Small intestine (tissue), 7 donors: ENCODE measurements at regions not wholly inside any gene's neighbourhood (a gene's known extent, or its start where the extent isn't known, plus 50 kb on each side); places are given as distances from the start of the nearest gene placed in this dataset.

Experiments used
- DNase-seq, 2 donors: peaks; one replicate each; pipeline versions ENCODE4 v3.0.0 to v3.0.0-alpha.2; 2013
- FAIRE-seq: peaks from 2 replicates; lab custom pipeline; 2012; peaks lifted over from hg19 to GRCh38; lab: Jason Lieb, UNC
- H3K27ac ChIP-seq, 3 donors: one replicate each; pipeline ENCODE4 v1.5.1; 2013; ENCODE audit warnings: low read length in 2 of 3, mild to moderate bottlenecking in 2 of 3, control low read depth in 1 of 3, inconsistent platforms in 1 of 3, low read depth in 1 of 3, moderate library complexity in 1 of 3
- H3K27me3 ChIP-seq, 3 donors: one replicate each; pipeline ENCODE4 v1.6.1; 2013; ENCODE audit warnings: low read length in 3 of 3, inconsistent platforms in 1 of 3; ENCODE audit not compliant: control insufficient read depth in 3 of 3, insufficient read depth in 3 of 3
- H3K36me3 ChIP-seq, 3 donors: one replicate each; pipeline ENCODE4 v1.6.1; 2013; ENCODE audit warnings: low read length in 3 of 3, inconsistent platforms in 1 of 3, low read depth in 1 of 3, mild to moderate bottlenecking in 1 of 3, moderate library complexity in 1 of 3; ENCODE audit not compliant: control insufficient read depth in 3 of 3, insufficient read depth in 2 of 3
- H3K4me1 ChIP-seq, 3 donors: one replicate each; pipeline ENCODE4 v1.6.1; 2013; ENCODE audit warnings: low read length in 2 of 3, inconsistent platforms in 1 of 3, low read depth in 1 of 3, mild to moderate bottlenecking in 1 of 3, moderate library complexity in 1 of 3; ENCODE audit not compliant: control insufficient read depth in 3 of 3, insufficient read depth in 2 of 3
- H3K4me3 ChIP-seq, 3 donors: one replicate each; pipeline ENCODE4 v1.5.1; 2013; ENCODE audit warnings: low read length in 3 of 3, control low read depth in 1 of 3, inconsistent platforms in 1 of 3, low read depth in 1 of 3, mild to moderate bottlenecking in 1 of 3, moderate library complexity in 1 of 3
- H3K9me3 ChIP-seq, 2 donors: one replicate each; pipeline ENCODE4 v1.6.1; 2013; ENCODE audit warnings: low read depth in 1 of 2, low read length in 1 of 2; ENCODE audit not compliant: control insufficient read depth in 2 of 2, insufficient read depth in 1 of 2
- WGBS, 3 donors: extraction: QIAGEN DNeasy Blood & Tissue Kit; methylation state at CpG; one replicate each; pipeline ENCODE4 v1.1.7; 2013; 5-methylcytosine and 5-hydroxymethylcytosine counted together
- donor health status: healthy with polysubstance abuse.
- donor health status: control.
- donor health status: control.
- donor health status: Bipolar disorder and iron deficiency.
- donor health status: healthy.

- H3K27ac ChIP-seq, result no peak overlapping the region
- no peaks in the 10 kb centered on the region for H3K9me3 ChIP-seq
- H3K4me1 ChIP-seq, result no peaks in the 10 kb centered on the region
- no peak overlapping the region for H3K4me3 ChIP-seq
- no peak for DNase-seq
- 87 to 91% (median 90%) methylated on average over 24 of the region's 24 CpGs for WGBS, 3 donors
- no peaks in the 10 kb centered on the region for H3K36me3 ChIP-seq
- H3K27me3 ChIP-seq, result no peaks in the 10 kb centered on the region
- FAIRE-seq, result no peak
These were observed 239.5 kb upstream of the SALL3 start for GRCh38 chr18:78739882-78740677.

DNA sequence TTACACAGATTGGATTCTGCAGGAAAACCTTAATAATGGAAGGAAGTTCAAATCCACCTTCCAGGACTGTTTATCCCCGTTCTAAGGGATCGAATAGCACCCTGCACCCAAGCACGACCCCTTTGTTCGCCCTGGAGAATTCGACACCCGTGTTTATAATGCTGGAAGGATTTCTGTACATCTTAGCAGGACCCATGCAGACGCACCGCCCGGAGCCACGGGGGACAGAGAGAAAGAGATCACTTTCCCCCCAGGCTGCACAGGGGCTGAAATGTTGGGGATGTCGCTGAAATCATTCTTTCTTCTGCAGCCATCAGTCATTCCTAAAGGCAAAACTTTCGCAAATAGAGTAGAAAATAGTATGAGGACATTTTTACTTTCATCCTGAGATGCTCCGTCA, 238.7 kb upstream of the SALL3 start:
- H3K9me3 ChIP-seq, result no peaks in the 10 kb centered on the region
- H3K4me1 ChIP-seq, result no peaks in the 10 kb centered on the region
- H3K27me3 ChIP-seq, result no peaks in the 10 kb centered on the region
- DNase-seq (no peak), FAIRE-seq (no peak)
- WGBS, 3 donors, result 69 to 85% (median 81%) methylated on average over 13 of the region's 13 CpGs
- H3K4me3 ChIP-seq, result no peak overlapping the region
- H3K36me3 ChIP-seq, result no peaks in the 10 kb centered on the region
- H3K27ac ChIP-seq, result no peak overlapping the region

DNA sequence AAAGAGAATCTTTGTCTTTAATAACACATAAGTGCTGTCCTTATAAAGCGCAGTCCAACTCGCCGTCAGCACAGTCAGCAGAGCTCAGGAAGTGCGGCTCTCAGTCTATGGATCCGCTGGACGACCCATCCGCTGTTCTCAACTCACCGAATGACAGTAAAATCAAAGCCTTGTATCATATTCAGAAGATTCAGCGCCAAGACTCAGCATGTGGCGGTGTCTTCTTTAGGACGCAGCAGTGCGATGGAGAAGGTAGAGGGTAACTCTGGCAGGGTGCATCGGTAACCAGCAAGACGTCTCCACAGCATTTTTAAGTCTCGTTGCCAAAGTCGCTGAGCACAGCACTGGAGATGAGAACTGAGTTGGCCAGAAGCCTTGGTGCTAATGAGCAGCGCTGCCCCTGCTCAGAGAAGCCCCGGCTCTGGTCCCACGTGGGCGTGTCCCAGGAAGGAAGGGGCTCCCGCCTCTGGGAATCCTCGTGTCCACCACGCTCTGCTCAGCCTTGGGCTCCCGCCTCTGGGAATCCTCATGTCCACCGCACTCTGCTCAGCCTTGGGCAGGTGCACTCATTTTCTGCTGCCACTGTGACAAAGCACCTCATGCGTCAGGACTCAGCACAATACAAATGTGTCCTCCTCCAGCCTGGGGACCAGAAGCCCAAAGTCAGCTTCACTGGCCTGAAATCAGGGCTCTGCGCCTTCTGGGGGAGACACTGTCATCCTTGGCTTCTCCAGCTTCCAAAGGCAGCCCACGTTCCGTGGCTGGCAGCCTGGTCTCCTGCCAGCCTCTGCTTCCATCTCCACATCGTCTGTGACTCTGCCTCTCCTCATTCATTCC, 238.0 kb upstream of the SALL3 start:
- Histone ChIP-seq H3K27ac (no peak overlapping the region), H3K4me3 (no peak overlapping the region), H3K9me3 (no peaks in the 10 kb centered on the region), H3K36me3 (no peaks in the 10 kb centered on the region), H3K27me3 (no peaks in the 10 kb centered on the region), H3K4me1 (no peaks in the 10 kb centered on the region)
- DNase-seq (no peak), FAIRE-seq (no peak)
- WGBS, 3 donors, result 84 to 87% (median 87%) methylated on average over 30 of the region's 30 CpGs

DNA sequence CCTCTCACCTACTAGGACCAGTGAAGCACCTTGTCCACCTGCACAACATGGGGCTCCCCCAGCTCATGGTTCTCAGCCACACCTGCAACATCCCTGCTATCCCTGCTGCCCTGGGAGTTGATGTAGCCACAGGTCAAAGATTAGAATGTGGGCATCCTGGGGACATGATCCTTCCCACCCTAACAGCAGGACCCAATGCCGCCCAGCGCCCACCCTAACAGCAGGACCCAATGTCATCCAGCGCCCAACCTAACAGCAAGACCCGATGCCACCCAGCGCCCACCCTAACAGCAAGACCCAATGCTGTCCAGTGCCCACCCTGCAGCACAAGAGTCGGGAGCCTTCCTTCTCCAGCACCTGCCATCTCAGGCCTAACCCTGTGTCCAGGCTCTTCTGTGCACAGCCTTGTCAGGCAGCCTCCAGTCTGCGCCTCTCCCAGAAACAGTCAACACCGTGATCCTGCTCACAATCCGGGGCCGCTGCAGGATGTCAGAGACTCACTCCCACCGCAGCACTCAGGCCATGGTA, 237.3 kb upstream of the SALL3 start:
- Histone ChIP-seq H3K9me3 (no peaks in the 10 kb centered on the region), H3K4me1 (no peaks in the 10 kb centered on the region), H3K36me3 (no peaks in the 10 kb centered on the region), H3K4me3 (no peak overlapping the region), H3K27ac (no peak overlapping the region), H3K27me3 (no peaks in the 10 kb centered on the region)
- FAIRE-seq (no peak), DNase-seq (no peak)
- WGBS, 3 donors, result 82 to 88% (median 85%) methylated on average over 11 of the region's 11 CpGs

GRCh38 chr18:78743078-78743477, 236.5 kb upstream of the SALL3 start:
- FAIRE-seq, result no peak
- DNase-seq, result no peak
- Histone ChIP-seq H3K4me1 (no peaks in the 10 kb centered on the region), H3K4me3 (no peak overlapping the region), H3K27ac (no peak overlapping the region), H3K9me3 (no peaks in the 10 kb centered on the region), H3K27me3 (no peaks in the 10 kb centered on the region), H3K36me3 (no peaks in the 10 kb centered on the region)
- 77 to 83% (median 78%) methylated on average over 9 of the region's 9 CpGs for WGBS, 3 donors

DNA sequence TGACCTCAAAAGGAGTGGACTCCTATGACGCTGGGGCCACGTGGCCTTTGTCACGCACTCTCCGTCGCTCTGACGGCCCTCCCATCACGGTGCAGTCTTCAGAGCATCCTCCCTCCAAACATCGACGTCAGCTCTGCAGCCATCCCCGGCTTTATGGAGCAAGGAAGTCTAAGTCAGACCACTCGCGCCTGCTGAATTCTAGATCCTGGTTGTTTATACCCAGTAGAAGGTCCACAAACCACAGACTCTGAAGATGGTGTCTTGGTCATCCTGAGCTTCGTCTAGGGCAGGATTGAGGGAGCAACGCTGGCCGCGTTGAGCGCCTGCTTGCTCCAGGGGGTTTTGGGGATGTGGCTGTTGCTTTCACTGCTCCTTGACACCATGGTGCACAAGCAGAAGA, 228.0 kb upstream of the SALL3 start:
- DNase-seq (no peak), FAIRE-seq (no peak)
- H3K36me3 ChIP-seq, result no peaks in the 10 kb centered on the region
- WGBS, 3 donors, result 88 to 90% (median 89%) methylated on average over 17 of the region's 17 CpGs
- H3K4me1 ChIP-seq, result no peaks in the 10 kb centered on the region
- no peaks in the 10 kb centered on the region for H3K27me3 ChIP-seq
- no peak overlapping the region for H3K4me3 ChIP-seq
- no peak overlapping the region for H3K27ac ChIP-seq
- peaks cover 0 to 3% of the 10 kb centered on the region in 2 donors for H3K9me3 ChIP-seq

GRCh38 chr18:78753240-78753639, 226.4 kb upstream of the SALL3 start:
- DNase-seq (no peak), FAIRE-seq (no peak)
- Histone ChIP-seq H3K4me1 (no peaks in the 10 kb centered on the region), H3K27me3 (no peaks in the 10 kb centered on the region), H3K36me3 (no peaks in the 10 kb centered on the region), H3K27ac (no peak overlapping the region), H3K4me3 (no peak overlapping the region), H3K9me3 (peaks cover 0 to 3% of the 10 kb centered on the region in 2 donors)
- WGBS, 3 donors, result 92 to 97% (median 93%) methylated on average over 23 of the region's 23 CpGs

GRCh38 chr18:78754311-78755043, 225.1 kb upstream of the SALL3 start:
- WGBS, 3 donors, result 83 to 92% (median 91%) methylated on average over 17 to 23 of the region's 23 CpGs
- no peaks in the 10 kb centered on the region for H3K27me3 ChIP-seq
- H3K4me3 ChIP-seq, result no peak overlapping the region
- DNase-seq (no peak), FAIRE-seq (no peak)
- H3K4me1 ChIP-seq, result no peaks in the 10 kb centered on the region
- no peak overlapping the region for H3K27ac ChIP-seq
- no peaks in the 10 kb centered on the region for H3K36me3 ChIP-seq
- peaks cover 0 to 3% of the 10 kb centered on the region in 2 donors for H3K9me3 ChIP-seq
